ENCODE measurements at regions not wholly inside any gene's neighbourhood (a gene's known extent, or its start where the extent isn't known, plus 50 kb on each side); places are given as distances from the start of the nearest gene placed in this dataset.

GRCh38 chr15:94081829-94082228 lies 149.5 kb upstream of the MCTP2 start:
- TF ChIP-seq ZFP36 (IDR thresholded peaks at IDR 0.05; ENCODE audit: low read depth, low read length, partially characterized antibody): no peak
- no peak for TF ChIP-seq CTCF (IDR thresholded peaks at IDR 0.05 in 2 of 3, conservative IDR thresholded peaks at IDR 0.05 in 1 of 3; ENCODE audit: insufficient read depth in 2 of 3, low read depth in 1 of 3, low read length in 3 of 3)
- no peak for TF ChIP-seq PREB (CRISPR knock-in tag; IDR thresholded peaks at IDR 0.05)
- no peak for TF ChIP-seq BDP1 (IDR thresholded peaks at IDR 0.05; ENCODE audit: insufficient read depth, insufficient read length)
- TF ChIP-seq RAD21 (CRISPR knock-in tag; conservative IDR thresholded peaks at IDR 0.05 in 1 of 2, IDR thresholded peaks at IDR 0.05 in 1 of 2): no peak
- no peak for TF ChIP-seq KDM4B (IDR thresholded peaks at IDR 0.05; ENCODE audit: borderline replicate concordance in 2 of 2, low read depth in 1 of 2)
- TF ChIP-seq TAF1 (IDR thresholded peaks at IDR 0.05; ENCODE audit: control insufficient read depth, extremely low read depth, insufficient read depth, low read length, severe bottlenecking): no peak
- no peak for TF ChIP-seq ATF1 (CRISPR knock-in tag; IDR thresholded peaks at IDR 0.05)
- no peak for TF ChIP-seq ATF1 (tag; IDR thresholded peaks at IDR 0.05)
- TF ChIP-seq ERF (CRISPR knock-in tag; IDR thresholded peaks at IDR 0.05): no peak
- no peak for TF ChIP-seq ZNF175 (CRISPR knock-in tag; IDR thresholded peaks at IDR 0.05; ENCODE audit: low read depth)

Data from K562 (cell line).